ENCODE measurements at regions not wholly inside any gene's neighbourhood (a gene's known extent, or its start where the extent isn't known, plus 50 kb on each side); places are given as distances from the start of the nearest gene placed in this dataset.

DNA sequence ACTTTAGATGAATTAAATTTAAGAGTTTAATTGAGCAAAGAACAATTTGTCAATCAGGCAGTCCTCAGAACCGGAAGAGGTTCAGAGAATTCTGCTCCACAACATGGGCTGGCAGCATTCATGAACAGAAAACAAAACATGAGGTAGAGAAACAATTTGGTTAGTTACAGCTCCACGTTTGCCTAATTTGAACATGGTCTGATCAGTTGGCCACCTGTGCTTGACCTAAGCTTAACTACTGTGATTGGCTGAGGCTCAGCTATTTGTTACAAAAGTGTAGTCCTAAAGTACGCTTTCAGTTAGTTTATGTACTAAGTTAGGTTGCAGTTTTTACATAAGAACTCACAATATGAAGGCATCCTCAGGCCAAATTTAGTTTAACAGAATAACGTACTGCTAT, 258.6 kb downstream of the ADAM29 start:
- TF ChIP-seq POLR2AphosphoS5 (IDR thresholded peaks at IDR 0.05; ENCODE audit: borderline replicate concordance, low read depth, low read length) (no peak), EZH2 (IDR thresholded peaks at IDR 0.05) (no peak)

Data from SK-N-MC (cell line).